GOT3 (cell line): ENCODE measurements at regions not wholly inside any gene's neighbourhood (a gene's known extent, or its start where the extent isn't known, plus 50 kb on each side); places are given as distances from the start of the nearest gene placed in this dataset.

Experiments
- DNase-seq: peaks from one replicate; lab custom pipeline; 2025; ENCODE audit warnings: mixed read lengths; lab: John Stamatoyannopoulos, UW

- no peak for DNase-seq
Measured at GRCh38 chr2:9772035-9772998, 71.0 kb upstream of the TAF1B start.

- DNase-seq, result no peak
Measured at GRCh38 chr2:9772999-9773902, 70.0 kb upstream of the TAF1B start.

- DNase-seq, result no peak
Measured at GRCh38 chr2:9773903-9774239, 69.4 kb upstream of the TAF1B start.

GRCh38 chr2:9774266-9774665 is 69.0 kb upstream of the TAF1B start:
- no peak for DNase-seq

GRCh38 chr2:9775351-9775750 is 67.9 kb upstream of the TAF1B start:
- no peak for DNase-seq

- DNase-seq, result no peak
Measured at GRCh38 chr2:9775999-9776712, 67.1 kb upstream of the TAF1B start.

GRCh38 chr2:9777081-9777480 is 66.2 kb upstream of the TAF1B start:
- no peak for DNase-seq

- DNase-seq, result no peak
Measured at GRCh38 chr2:9778012-9778411, 65.3 kb upstream of the TAF1B start.

GRCh38 chr2:9778471-9779316 is 64.6 kb upstream of the TAF1B start:
- no peak for DNase-seq

- no peak for DNase-seq
Measured at GRCh38 chr2:9779596-9780264, 63.5 kb upstream of the TAF1B start.

- no peak for DNase-seq
Measured at GRCh38 chr2:9780368-9781130, 62.7 kb upstream of the TAF1B start.

- DNase-seq, result no peak
Measured at GRCh38 chr2:9781252-9781651, 62.0 kb upstream of the TAF1B start.

GRCh38 chr2:9782197-9782719 is 61.0 kb upstream of the TAF1B start:
- no peak for DNase-seq

GRCh38 chr2:9789371-9789770 is 53.9 kb upstream of the TAF1B start:
- no peak for DNase-seq

GRCh38 chr2:9790702-9791225 is 52.5 kb upstream of the TAF1B start:
- no peak for DNase-seq

- no peak for DNase-seq
Measured at GRCh38 chr2:9791711-9792110, 51.6 kb upstream of the TAF1B start.

- DNase-seq, result no peak
Measured at GRCh38 chr2:9793156-9793917, 49.9 kb upstream of the TAF1B start.
